Pancreas (tissue), 10 donors: ENCODE measurements at regions not wholly inside any gene's neighbourhood (a gene's known extent, or its start where the extent isn't known, plus 50 kb on each side); places are given as distances from the start of the nearest gene placed in this dataset.

ENCODE experiments used
- ATAC-seq, 4 donors: fragments of 200-7000 bp; cut with Tn5 transposase; one replicate each; pipeline versions ENCODE4 v1.8.0 to v1.9.1; 2020; ENCODE audit warnings: mild to moderate bottlenecking in 4 of 4, moderate library complexity in 4 of 4
- DNase-seq, 6 donors: peaks; one replicate each; pipeline ENCODE4 v3.0.0-alpha.2; 2020
- FAIRE-seq: peaks from 2 replicates; lab custom pipeline; 2012; peaks lifted over from hg19 to GRCh38; lab: Jason Lieb, UNC
- H3K27ac ChIP-seq, 4 donors: fragments of 200-600 bp; sonication (generic); 1 replicate in 3 of 4; 2 replicates in 1 of 4; pipeline versions ENCODE4 v1.5.0 to v1.8.0; 2020
- H3K27me3 ChIP-seq, 4 donors: fragments of 200-600 bp; one replicate each; pipeline ENCODE4 v1.8.0; 2021
- H3K36me3 ChIP-seq, 3 donors: fragments of 200-600 bp; sonication (generic) in 1 of 3; one replicate each; pipeline versions ENCODE4 v1.5.0 to v1.8.0; 2020 to 2021
- H3K4me1 ChIP-seq, 3 donors: fragments of 200-600 bp; one replicate each; pipeline ENCODE4 v1.8.0; 2021
- H3K4me3 ChIP-seq, 4 donors: fragments of 200-600 bp; sonication (generic) in 2 of 4; one replicate each; pipeline versions ENCODE4 v1.5.0 to v1.8.0; 2020 to 2021
- H3K9me3 ChIP-seq, 4 donors: fragments of 200-600 bp; one replicate each; pipeline ENCODE4 v1.8.0; 2021
- WGBS, 2 donors: extraction: QIAGEN DNeasy Blood & Tissue Kit; methylation state at CpG; one replicate each; pipeline ENCODE4 v1.1.7; 2013; 5-methylcytosine and 5-hydroxymethylcytosine counted together
- intact Hi-C, 3 donors: fragments of 100-400 bp; cut with DNase I; formaldehyde crosslinking; loops; one replicate each; pipeline versions ENCODE4 v1.11.1 to v1.14.2; 2022
- TF ChIP-seq, protein P1 (sequence below), 4 donors: fragments of 200-600 bp; sonication (generic) in 3 of 4; IDR thresholded peaks; one replicate each; pipeline versions ENCODE4 v1.5.0 to v1.8.0; 2021; ENCODE audit warnings: antibody characterized with exemption in 4 of 4
- donor health status: healthy with polysubstance abuse.
- donor health status: DM: no; HTN: no; CAD: no; lungs with moderate emphysema.
- donor health status: DM: no; HTN: no; CAD: no.
- donor health status: control.
- donor health status: control.
- donor health status: Bipolar disorder and iron deficiency.
- donor health status: DM: yes; HTN: yes; CAD: no.
- donor health status: DM: no; HTN: no; CAD: no.
- donor health status: DM: no; HTN: no; CAD: no.
- donor health status: DM: yes; HTN: yes; CAD: no.

DNA sequence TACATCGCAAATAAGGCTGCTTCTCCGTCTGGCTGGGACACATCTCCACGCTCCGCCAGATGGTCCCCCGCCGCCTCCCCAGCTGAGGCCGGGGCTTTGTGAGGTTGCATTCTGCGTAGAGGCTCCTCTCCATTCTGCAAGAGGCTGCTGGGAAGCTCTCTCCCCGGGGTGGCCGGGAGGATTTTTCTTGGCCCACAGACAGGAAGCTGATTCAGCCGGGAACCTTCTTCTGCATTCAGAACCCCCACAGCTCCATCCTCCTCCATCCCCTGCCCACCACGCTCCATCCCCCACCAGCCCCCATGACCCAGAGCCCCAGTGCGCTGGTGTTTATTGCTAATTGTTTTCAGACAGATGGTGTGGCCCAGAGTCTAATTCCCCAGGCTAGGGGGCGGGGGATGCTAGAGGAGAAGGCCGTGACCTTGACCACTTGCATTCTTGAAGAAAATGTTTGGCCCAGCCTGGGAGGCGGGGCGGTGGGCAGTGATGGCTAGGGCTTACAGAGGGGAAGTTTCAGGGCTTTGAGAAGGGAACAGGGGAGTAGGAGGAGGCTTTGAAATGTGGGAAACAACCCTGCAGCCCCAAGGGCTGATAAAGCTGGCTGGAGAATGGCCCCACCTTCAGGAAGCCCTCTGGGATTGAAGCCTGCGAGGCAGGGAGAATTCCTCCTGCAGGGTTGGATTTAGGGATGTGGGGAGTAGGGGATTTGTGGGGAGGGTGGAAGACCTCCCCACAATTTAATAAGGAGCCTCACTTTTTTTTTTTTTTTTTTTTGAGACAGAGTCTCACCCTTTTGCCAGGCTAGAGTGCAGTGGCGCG is 88.5 kb upstream of the NCOR2 start:
- WGBS, 2 donors, result 43 to 47% methylated on average over 20 of the region's 20 CpGs
- H3K4me1 ChIP-seq, result peaks cover 0 to 14% (median 6%) of the 10 kb centered on the region in 3 donors
- H3K27me3 ChIP-seq, result no peaks in the 10 kb centered on the region
- DNase-seq (peak in 3 of 6 donors; percentile 21 to 46 (median 36)), FAIRE-seq (no peak), ATAC-seq (peak; percentile 41 to 69 (median 59))
- peak overlapping the region in 1 of 4 donors; percentile 14 for H3K4me3 ChIP-seq
- peak overlapping the region in 2 of 4 donors; percentile 55 to 66 for H3K27ac ChIP-seq
- TF ChIP-seq, protein P1, sequence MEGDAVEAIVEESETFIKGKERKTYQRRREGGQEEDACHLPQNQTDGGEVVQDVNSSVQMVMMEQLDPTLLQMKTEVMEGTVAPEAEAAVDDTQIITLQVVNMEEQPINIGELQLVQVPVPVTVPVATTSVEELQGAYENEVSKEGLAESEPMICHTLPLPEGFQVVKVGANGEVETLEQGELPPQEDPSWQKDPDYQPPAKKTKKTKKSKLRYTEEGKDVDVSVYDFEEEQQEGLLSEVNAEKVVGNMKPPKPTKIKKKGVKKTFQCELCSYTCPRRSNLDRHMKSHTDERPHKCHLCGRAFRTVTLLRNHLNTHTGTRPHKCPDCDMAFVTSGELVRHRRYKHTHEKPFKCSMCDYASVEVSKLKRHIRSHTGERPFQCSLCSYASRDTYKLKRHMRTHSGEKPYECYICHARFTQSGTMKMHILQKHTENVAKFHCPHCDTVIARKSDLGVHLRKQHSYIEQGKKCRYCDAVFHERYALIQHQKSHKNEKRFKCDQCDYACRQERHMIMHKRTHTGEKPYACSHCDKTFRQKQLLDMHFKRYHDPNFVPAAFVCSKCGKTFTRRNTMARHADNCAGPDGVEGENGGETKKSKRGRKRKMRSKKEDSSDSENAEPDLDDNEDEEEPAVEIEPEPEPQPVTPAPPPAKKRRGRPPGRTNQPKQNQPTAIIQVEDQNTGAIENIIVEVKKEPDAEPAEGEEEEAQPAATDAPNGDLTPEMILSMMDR (IDR thresholded peaks at IDR 0.05), result no peak
- H3K9me3 ChIP-seq, result no peaks in the 10 kb centered on the region
- H3K36me3 ChIP-seq, result no peaks in the 10 kb centered on the region
- intact Hi-C loops, result no loop called here

DNA sequence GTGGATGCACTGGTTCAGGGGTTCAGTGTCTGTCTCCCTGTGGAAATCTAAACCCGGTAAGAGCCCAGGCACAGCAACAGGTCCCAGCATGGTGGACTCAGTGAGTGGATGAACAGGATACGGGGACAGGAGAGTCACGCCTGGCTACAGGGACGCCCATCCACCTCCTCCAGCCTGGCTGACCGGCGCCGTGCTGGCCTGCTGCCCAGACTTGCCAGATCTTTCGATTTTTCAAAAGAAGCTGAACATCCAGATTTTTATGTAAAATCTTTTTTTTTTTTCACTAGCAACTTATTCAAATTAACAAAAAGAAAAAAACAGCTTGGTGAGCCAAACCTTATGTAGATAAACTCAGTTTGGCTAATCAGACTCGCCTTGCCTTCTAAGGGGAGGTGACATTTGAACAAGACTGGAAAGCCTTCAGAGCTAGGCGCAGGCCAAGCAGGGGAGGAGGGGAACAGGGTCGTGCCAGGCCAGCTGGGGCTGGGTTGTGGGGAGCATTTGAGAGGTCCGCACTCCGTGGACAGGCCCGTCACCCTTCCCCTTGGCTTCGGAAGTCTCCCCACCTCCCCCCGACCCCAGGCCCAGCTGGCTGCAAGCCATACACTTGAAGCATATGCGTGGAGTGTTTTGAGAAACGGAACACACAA is 87.8 kb upstream of the NCOR2 start:
- peak overlapping the region in 2 of 4 donors; percentile 55 to 66 for H3K27ac ChIP-seq
- no peaks in the 10 kb centered on the region for H3K9me3 ChIP-seq
- peak overlapping the region in 1 of 4 donors; percentile 14 for H3K4me3 ChIP-seq
- H3K36me3 ChIP-seq, result no peaks in the 10 kb centered on the region
- intact Hi-C loops, result no loop called here
- TF ChIP-seq, protein P1 (IDR thresholded peaks at IDR 0.05), result no peak
- ATAC-seq (peak; percentile 66 to 80 (median 76)), FAIRE-seq (no peak), DNase-seq (peak; percentile 45 to 85 (median 68))
- peaks cover 0 to 14% (median 6%) of the 10 kb centered on the region in 3 donors for H3K4me1 ChIP-seq
- H3K27me3 ChIP-seq, result no peaks in the 10 kb centered on the region
- WGBS, 2 donors, result 7 to 8% methylated on average over 18 of the region's 18 CpGs

DNA sequence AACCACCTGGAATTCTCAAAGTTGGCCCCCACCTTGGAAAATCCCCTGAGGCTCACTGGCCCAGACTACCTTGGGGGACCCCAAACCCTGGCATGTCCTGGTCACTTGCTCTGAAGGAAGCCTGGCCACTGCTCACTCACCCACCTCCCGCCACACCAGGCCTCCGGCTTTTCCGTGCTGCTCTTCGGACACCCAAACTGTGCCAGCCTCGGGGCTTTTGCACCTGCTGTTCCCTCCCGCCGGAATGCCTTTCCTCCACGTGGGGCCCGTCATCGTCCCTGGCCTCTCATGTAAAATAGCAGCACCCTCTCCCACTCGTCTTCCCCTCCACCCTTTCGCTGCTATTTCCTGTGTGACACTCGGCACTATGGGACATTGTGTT is 87.2 kb upstream of the NCOR2 start:
- TF ChIP-seq, protein P1 (IDR thresholded peaks at IDR 0.05), result no peak
- Histone ChIP-seq H3K36me3 (no peaks in the 10 kb centered on the region), H3K27ac (peak overlapping the region in 2 of 4 donors; percentile 55 to 66), H3K4me3 (peak overlapping the region in 1 of 4 donors; percentile 14), H3K4me1 (peaks cover 0 to 14% (median 6%) of the 10 kb centered on the region in 3 donors), H3K27me3 (no peaks in the 10 kb centered on the region), H3K9me3 (no peaks in the 10 kb centered on the region)
- no peak for FAIRE-seq
- intact Hi-C loops, result no loop called here
- no peak for ATAC-seq
- WGBS, 2 donors, result 52 to 63% methylated on average over 13 of the region's 13 CpGs
- DNase-seq, result peak in 1 of 6 donors; percentile 39

DNA sequence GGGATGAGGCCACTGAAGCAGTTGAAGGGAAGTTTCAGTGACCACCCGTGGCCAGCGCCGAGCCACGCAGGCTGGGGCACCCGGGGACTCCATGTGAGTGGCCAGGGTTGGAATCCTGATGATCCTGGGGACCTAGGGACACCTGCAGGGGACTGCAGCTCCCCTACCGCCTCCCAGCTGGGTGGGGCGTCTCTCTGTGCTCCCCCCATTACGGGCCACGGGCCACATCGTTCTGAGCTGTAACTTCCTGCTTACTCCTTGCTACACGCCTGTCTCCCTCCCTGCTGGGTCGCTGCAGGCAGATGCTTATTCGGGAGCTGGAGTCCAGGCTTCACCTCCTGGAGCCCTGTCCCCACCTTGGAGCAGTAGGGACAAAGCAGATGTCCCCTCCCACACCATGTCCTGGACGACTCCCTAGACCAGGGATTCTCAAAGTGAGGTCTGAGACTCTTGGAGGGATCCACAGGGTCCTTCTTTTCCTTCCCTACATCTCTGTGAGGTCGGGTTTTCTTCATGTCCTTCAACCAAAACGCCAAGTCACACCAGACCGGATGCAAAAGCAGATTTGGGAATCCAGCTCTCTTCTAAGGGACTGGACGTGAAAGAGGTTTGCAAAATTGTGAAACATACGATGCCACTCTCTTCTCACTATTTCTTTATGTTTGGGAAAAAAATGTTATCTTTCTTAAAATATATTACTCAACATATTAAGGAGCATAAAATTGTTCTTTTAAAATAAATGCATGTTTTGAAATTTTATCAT is 85.9 kb upstream of the NCOR2 start:
- ATAC-seq (no peak), DNase-seq (no peak), FAIRE-seq (no peak)
- intact Hi-C loops, result no loop called here
- H3K9me3 ChIP-seq, result no peaks in the 10 kb centered on the region
- H3K4me1 ChIP-seq, result peaks cover 0 to 14% (median 6%) of the 10 kb centered on the region in 3 donors
- no peaks in the 10 kb centered on the region for H3K27me3 ChIP-seq
- H3K36me3 ChIP-seq, result no peaks in the 10 kb centered on the region
- WGBS, 2 donors, result 64 to 65% methylated on average over 19 of the region's 19 CpGs
- no peak overlapping the region for H3K27ac ChIP-seq
- no peak overlapping the region for H3K4me3 ChIP-seq
- TF ChIP-seq, protein P1 (IDR thresholded peaks at IDR 0.05), result no peak
